HL-60 (cell line): ENCODE measurements at regions not wholly inside any gene's neighbourhood (a gene's known extent, or its start where the extent isn't known, plus 50 kb on each side); places are given as distances from the start of the nearest gene placed in this dataset.

Experiments used
- CTCF ChIP-seq: IDR thresholded peaks from one replicate; pipeline ENCODE4 v1.5.1; 2011; ENCODE audit warnings: low read length, control low read depth, inconsistent platforms; ENCODE audit not compliant: insufficient read depth
- REST ChIP-seq: IDR thresholded peaks from 2 replicates; pipeline ENCODE4 v1.6.1; 2012; ENCODE audit warnings: low read depth; ENCODE audit not compliant: insufficient replicate concordance

- no peak for TF ChIP-seq CTCF
- no peak for TF ChIP-seq REST
Measured at GRCh38 chr1:218557731-218558130, 212.6 kb downstream of the TGFB2 start.
